HEK293T (cell line): ENCODE measurements at regions not wholly inside any gene's neighbourhood (a gene's known extent, or its start where the extent isn't known, plus 50 kb on each side); places are given as distances from the start of the nearest gene placed in this dataset.
"Not testable (repeated sequence)": the region's sequence is repeated elsewhere in the genome, so short reads cannot be mapped to it uniquely, and the experiment has no call there.

Experiments
- CTCF ChIA-PET: fragments of 350-600 bp; formaldehyde crosslinking; extraction: SDS; loops from one replicate; lab custom pipeline; 2021; ENCODE audit warnings: antibody characterized with exemption, inconsistent platforms; lab: Yijun Ruan, JAX
- POLR2A ChIA-PET: fragments of 350-600 bp; formaldehyde crosslinking; extraction: SDS; loops from one replicate; lab custom pipeline; 2020; ENCODE audit warnings: antibody characterized with exemption, inconsistent platforms; lab: Yijun Ruan, JAX
- DNase-seq: peaks from one replicate; pipeline ENCODE4 v3.0.0; 2012; ENCODE audit warnings: mixed read lengths; ENCODE audit errors: extremely low spot score
- ARNT ChIP-seq: fragments of 450-650 bp; IDR thresholded peaks from 2 replicates; pipeline ENCODE4 v1.6.1; 2017; ENCODE audit warnings: mild to moderate bottlenecking
- BHLHE40 ChIP-seq: fragments of 450-650 bp; IDR thresholded peaks from 2 replicates; pipeline ENCODE4 v1.6.1; 2016; ENCODE audit warnings: mild to moderate bottlenecking, moderate library complexity, borderline replicate concordance
- CTBP1 ChIP-seq: fragments of 450-650 bp; IDR thresholded peaks from 2 replicates; pipeline ENCODE4 v1.6.1; 2016; ENCODE audit warnings: borderline replicate concordance
- ELF4 ChIP-seq: fragments of 450-650 bp; IDR thresholded peaks from 2 replicates; pipeline ENCODE4 v1.6.1; 2017; ENCODE audit warnings: antibody characterized with exemption
- FOXA1 ChIP-seq: fragments of 450-650 bp; IDR thresholded peaks from 2 replicates; pipeline ENCODE4 v1.6.1; 2016; ENCODE audit warnings: mild to moderate bottlenecking
- FOXK2 ChIP-seq: fragments of 450-650 bp; IDR thresholded peaks from 2 replicates; pipeline ENCODE4 v1.6.1; 2016; ENCODE audit warnings: mild to moderate bottlenecking
- FOXM1 ChIP-seq: fragments of 450-650 bp; IDR thresholded peaks from 2 replicates; pipeline ENCODE4 v1.6.1; 2017; ENCODE audit warnings: mild to moderate bottlenecking, borderline replicate concordance
- HDGF ChIP-seq: fragments of 450-650 bp; IDR thresholded peaks from 2 replicates; pipeline ENCODE4 v1.6.1; 2017; ENCODE audit warnings: antibody characterized with exemption, borderline replicate concordance
- L3MBTL2 ChIP-seq: fragments of 450-650 bp; conservative IDR thresholded peaks from 2 replicates; pipeline ENCODE4 v1.6.1; 2016; ENCODE audit warnings: mild to moderate bottlenecking
- LEF1 ChIP-seq: fragments of 450-650 bp; IDR thresholded peaks from 2 replicates; pipeline ENCODE4 v1.6.1; 2017; ENCODE audit warnings: mild to moderate bottlenecking, borderline replicate concordance
- NFRKB ChIP-seq: fragments of 450-650 bp; IDR thresholded peaks from 2 replicates; pipeline ENCODE4 v1.6.1; 2016; ENCODE audit warnings: mild to moderate bottlenecking, moderate library complexity
- PKNOX1 ChIP-seq: fragments of 450-650 bp; IDR thresholded peaks from 2 replicates; pipeline ENCODE4 v1.6.1; 2016
- SP1 ChIP-seq: fragments of 450-650 bp; IDR thresholded peaks from 2 replicates; pipeline ENCODE4 v1.6.1; 2017
- SUZ12 ChIP-seq: fragments of 450-650 bp; IDR thresholded peaks from 2 replicates; pipeline ENCODE4 v1.6.1; 2016; ENCODE audit warnings: mild to moderate bottlenecking
- TARDBP ChIP-seq: fragments of 450-650 bp; IDR thresholded peaks from 2 replicates; pipeline ENCODE4 v1.6.1; 2016
- ZNF384 ChIP-seq: fragments of 450-650 bp; IDR thresholded peaks from 2 replicates; pipeline ENCODE4 v1.6.1; 2016

DNA sequence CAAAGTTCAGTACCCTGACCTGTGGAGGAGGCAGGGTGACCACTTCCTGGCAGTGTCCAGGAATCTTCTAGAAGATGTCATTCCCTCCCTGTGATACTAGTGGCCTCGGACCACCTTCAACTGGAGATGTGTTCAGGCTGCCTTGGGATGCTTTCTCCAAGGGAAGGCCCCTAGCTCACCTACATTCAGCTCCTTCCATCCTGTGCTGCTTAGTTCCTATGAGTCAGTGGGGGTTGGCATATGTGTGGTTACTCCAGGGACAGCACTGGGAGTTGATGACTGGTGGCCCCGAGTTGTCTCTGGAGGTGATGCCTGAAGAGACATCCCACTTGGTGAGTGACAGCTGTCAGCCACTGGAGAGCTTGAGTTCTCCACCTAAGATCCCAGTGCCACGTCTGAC is 81.8 kb upstream of the OR9Q1 start:
- ChIA-PET POLR2A (no interaction called here), CTCF (no interaction called here)
- DNase-seq: no peak
- TF ChIP-seq FOXA1: no peak
- TF ChIP-seq SP1: no peak
- TF ChIP-seq HDGF: no peak

DNA sequence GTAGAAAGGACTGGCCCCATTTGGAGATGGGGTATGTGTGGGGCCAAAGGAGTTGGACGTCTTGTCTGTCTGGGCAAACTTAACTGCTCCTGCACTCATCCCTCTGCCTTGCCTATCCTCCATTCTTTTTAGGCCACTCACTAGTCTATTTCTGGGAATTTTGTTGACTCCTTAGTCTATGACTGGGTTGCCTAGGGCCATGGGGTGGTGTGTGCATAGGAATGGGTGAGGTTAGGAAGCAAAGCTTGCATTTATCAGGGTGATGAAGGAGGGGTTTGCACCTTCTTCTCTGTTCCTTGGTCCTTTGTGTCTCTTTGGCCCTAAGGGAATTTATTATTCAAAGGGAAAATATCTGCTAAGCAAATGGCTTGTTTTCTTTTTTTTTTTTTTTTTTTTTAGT is 80.9 kb upstream of the OR9Q1 start:
- ChIA-PET POLR2A (no interaction called here), CTCF (no interaction called here)
- TF ChIP-seq NFRKB (no peak), ELF4 (no peak), FOXK2 (no peak), PKNOX1 (no peak), TARDBP (no peak), ARNT (no peak), L3MBTL2 (no peak), SP1 (no peak), ZNF384 (no peak), FOXA1 (no peak), CTBP1 (no peak), HDGF (no peak), FOXM1 (no peak), SUZ12 (no peak), LEF1 (no peak), BHLHE40 (no peak)
- DNase-seq: no peak

- DNase-seq, CTCF ChIA-PET, POLR2A ChIA-PET: not testable (repeated sequence)
Measured at GRCh38 chr11:57943766-57944165, 79.9 kb upstream of the OR9Q1 start.

GRCh38 chr11:57946628-57947027 is 77.1 kb upstream of the OR9Q1 start:
- TF ChIP-seq BHLHE40: no peak
- TF ChIP-seq ELF4: no peak
- TF ChIP-seq FOXM1: no peak
- no peak for TF ChIP-seq PKNOX1
- ChIA-PET CTCF (no interaction called here), POLR2A (no interaction called here)
- no peak for DNase-seq

- no peak for DNase-seq
- CTCF ChIA-PET: no interaction called here
- POLR2A ChIA-PET: no interaction called here
- TF ChIP-seq PKNOX1 (no peak), SUZ12 (no peak), NFRKB (no peak), CTBP1 (no peak), ZNF384 (no peak), SP1 (no peak), ELF4 (no peak), BHLHE40 (no peak), ARNT (no peak), FOXM1 (no peak), L3MBTL2 (no peak), FOXK2 (no peak), TARDBP (no peak), LEF1 (no peak), FOXA1 (no peak)
Measured at GRCh38 chr11:57964660-57965059, 59.0 kb upstream of the OR9Q1 start.

DNA sequence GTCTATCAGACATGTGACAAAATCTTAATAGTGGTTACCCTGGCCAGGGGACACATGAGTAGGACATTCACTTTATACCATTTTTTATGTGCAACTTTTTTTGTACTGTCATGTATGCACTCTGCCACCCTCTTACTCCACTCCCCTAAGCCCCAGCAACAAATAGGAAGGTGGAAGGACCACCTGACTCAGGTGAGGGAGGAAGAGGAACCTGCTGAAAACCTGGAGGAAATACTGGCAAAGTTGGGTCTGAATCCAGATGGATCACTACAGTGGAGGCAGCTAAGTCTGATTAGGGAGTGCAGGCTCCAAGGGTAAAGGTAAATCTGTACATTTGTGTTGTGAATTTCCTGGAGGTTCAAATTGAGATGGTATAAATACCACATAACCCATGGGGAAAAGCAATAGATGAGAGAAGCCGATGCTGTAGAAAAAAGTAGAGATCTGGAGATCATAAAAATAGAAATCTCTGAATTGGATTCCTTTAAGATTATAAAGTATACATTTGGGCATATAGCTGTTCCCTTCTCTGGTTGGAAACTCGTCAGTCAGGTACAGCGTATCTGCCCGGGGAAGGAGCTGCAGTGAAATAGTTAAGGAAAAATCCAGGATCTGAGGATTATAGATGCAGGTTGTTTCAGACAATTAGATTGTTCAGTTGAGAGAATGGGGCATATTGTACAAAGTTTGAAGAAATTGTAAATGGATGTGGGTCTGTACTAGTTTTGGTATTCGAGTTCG is 52.2 kb upstream of the OR9Q1 start:
- ChIA-PET CTCF (no interaction called here), POLR2A (no interaction called here)
- no peak for DNase-seq
- TF ChIP-seq SP1 (no peak), FOXA1 (no peak), BHLHE40 (no peak), CTBP1 (no peak), NFRKB (no peak), LEF1 (no peak), ELF4 (no peak), PKNOX1 (no peak), L3MBTL2 (no peak), TARDBP (no peak), SUZ12 (no peak), HDGF (no peak), FOXM1 (no peak), ZNF384 (no peak), ARNT (no peak), FOXK2 (no peak)
